ENCODE measurements at regions not wholly inside any gene's neighbourhood (a gene's known extent, or its start where the extent isn't known, plus 50 kb on each side); places are given as distances from the start of the nearest gene placed in this dataset.

GRCh38 chr21:38965910-38966504 lies 160.3 kb downstream of the ETS2 start:
- in situ Hi-C loops (cut with MboI; ENCODE audit: low sequenced_read_pairs), result no loop called here

GRCh38 chr21:38965241-38965640 lies 159.5 kb downstream of the ETS2 start:
- in situ Hi-C loops (cut with MboI; ENCODE audit: low sequenced_read_pairs), result no loop called here

GRCh38 chr21:38963006-38963405 lies 157.3 kb downstream of the ETS2 start:
- in situ Hi-C loops (cut with MboI; ENCODE audit: low sequenced_read_pairs), result no loop called here

- in situ Hi-C loops (cut with MboI; ENCODE audit: low sequenced_read_pairs), result no loop called here
These were observed 154.5 kb downstream of the ETS2 start for GRCh38 chr21:38960251-38960650.

GRCh38 chr21:38959692-38960061 lies 153.9 kb downstream of the ETS2 start:
- in situ Hi-C loops (cut with MboI; ENCODE audit: low sequenced_read_pairs), result no loop called here

- in situ Hi-C loops (cut with MboI; ENCODE audit: low sequenced_read_pairs), result no loop called here
These were observed 153.4 kb downstream of the ETS2 start for GRCh38 chr21:38958940-38959691.

- in situ Hi-C loops (cut with MboI; ENCODE audit: low sequenced_read_pairs), result no loop called here
These were observed 152.6 kb downstream of the ETS2 start for GRCh38 chr21:38958323-38958705.

GRCh38 chr21:38957575-38958322 lies 152.0 kb downstream of the ETS2 start:
- in situ Hi-C loops (cut with MboI; ENCODE audit: low sequenced_read_pairs), result no loop called here

GRCh38 chr21:38956856-38957571 lies 151.3 kb downstream of the ETS2 start:
- in situ Hi-C loops (cut with MboI; ENCODE audit: low sequenced_read_pairs), result no loop called here

GRCh38 chr21:38956521-38956855 lies 150.8 kb downstream of the ETS2 start:
- in situ Hi-C loops (cut with MboI; ENCODE audit: low sequenced_read_pairs), result no loop called here

- in situ Hi-C loops (cut with MboI; ENCODE audit: low sequenced_read_pairs), result no loop called here
These were observed 150.3 kb downstream of the ETS2 start for GRCh38 chr21:38956007-38956406.

GRCh38 chr21:38955495-38955894 lies 149.8 kb downstream of the ETS2 start:
- in situ Hi-C loops (cut with MboI; ENCODE audit: low sequenced_read_pairs), result no loop called here

- in situ Hi-C loops (cut with MboI; ENCODE audit: low sequenced_read_pairs), result no loop called here
These were observed 148.9 kb downstream of the ETS2 start for GRCh38 chr21:38954588-38955004.

GRCh38 chr21:38953516-38953915 lies 147.8 kb downstream of the ETS2 start:
- in situ Hi-C loops (cut with MboI; ENCODE audit: low sequenced_read_pairs), result no loop called here

GRCh38 chr21:38952890-38953289 lies 147.2 kb downstream of the ETS2 start:
- in situ Hi-C loops (cut with MboI; ENCODE audit: low sequenced_read_pairs), result no loop called here

GRCh38 chr21:38951095-38951730 lies 145.5 kb downstream of the ETS2 start:
- in situ Hi-C loops (cut with MboI; ENCODE audit: low sequenced_read_pairs), result no loop called here

GRCh38 chr21:38950435-38951094 lies 144.8 kb downstream of the ETS2 start:
- in situ Hi-C loops (cut with MboI; ENCODE audit: low sequenced_read_pairs), result no loop called here

- in situ Hi-C loops (cut with MboI; ENCODE audit: low sequenced_read_pairs), result no loop called here
These were observed 143.3 kb downstream of the ETS2 start for GRCh38 chr21:38949070-38949380.

- in situ Hi-C loops (cut with MboI; ENCODE audit: low sequenced_read_pairs), result no loop called here
These were observed 142.8 kb downstream of the ETS2 start for GRCh38 chr21:38948377-38949069.
